Neuronal stem cell (in vitro differentiated cells): ENCODE measurements at regions not wholly inside any gene's neighbourhood (a gene's known extent, or its start where the extent isn't known, plus 50 kb on each side); places are given as distances from the start of the nearest gene placed in this dataset.

Experiments
- DNase-seq: peaks from one replicate; pipeline ENCODE4 v3.0.0-alpha.2; 2013; ENCODE audit warnings: low spot score
- H2AFZ ChIP-seq: one replicate; pipeline ENCODE4 v1.6.1; 2013; ENCODE audit warnings: mild to moderate bottlenecking, low read length, inconsistent platforms
- H2AK5ac ChIP-seq: 2 replicates; pipeline ENCODE4 v1.6.1; 2013; ENCODE audit warnings: low read depth, mild to moderate bottlenecking, inconsistent platforms, low read length, moderate library complexity, mixed read lengths
- H2BK120ac ChIP-seq: 2 replicates; pipeline ENCODE4 v1.6.1; 2013; ENCODE audit warnings: low read depth, mild to moderate bottlenecking, inconsistent platforms, low read length, moderate library complexity, mixed read lengths
- H2BK12ac ChIP-seq: one replicate; pipeline ENCODE4 v1.6.1; 2013; ENCODE audit warnings: low read length, inconsistent platforms
- H2BK15ac ChIP-seq: 2 replicates; pipeline ENCODE4 v1.6.1; 2013; ENCODE audit warnings: mild to moderate bottlenecking, low read length, inconsistent platforms, mixed read lengths
- H2BK5ac ChIP-seq: one replicate; pipeline ENCODE4 v1.6.1; 2013; ENCODE audit warnings: inconsistent platforms, mild to moderate bottlenecking, low read length, moderate library complexity
- H3K14ac ChIP-seq: one replicate; pipeline ENCODE4 v1.6.1; 2013; ENCODE audit warnings: low read length, inconsistent platforms
- H3K18ac ChIP-seq: 2 replicates; pipeline ENCODE4 v1.6.1; 2013; ENCODE audit warnings: low read length, inconsistent platforms
- H3K23ac ChIP-seq: 2 replicates; pipeline ENCODE4 v1.6.1; 2013; ENCODE audit warnings: low read depth, mild to moderate bottlenecking, mixed read lengths, low read length, inconsistent platforms; ENCODE audit not compliant: poor library complexity
- H3K27ac ChIP-seq: replicated peaks from 3 replicates; pipeline ENCODE4 v1.5.1; 2013; ENCODE audit warnings: low read length, inconsistent platforms
- H3K27me3 ChIP-seq, 3 experiments: 2 replicates each; pipeline ENCODE4 v1.6.1; 2013; ENCODE audit warnings: low read length in 3 of 3, mild to moderate bottlenecking in 2 of 3, inconsistent platforms in 1 of 3, low read depth in 1 of 3, mixed read lengths in 1 of 3, moderate library complexity in 1 of 3; ENCODE audit not compliant: control insufficient read depth in 3 of 3, insufficient read depth in 3 of 3
- H3K36me3 ChIP-seq, 2 donors: replicated peaks in 1 of 2; 2 replicates each; pipeline ENCODE4 v1.6.1; 2013; ENCODE audit warnings: low read length in 2 of 2; ENCODE audit not compliant: control insufficient read depth in 2 of 2, insufficient read depth in 2 of 2
- H3K4ac ChIP-seq: 2 replicates; pipeline ENCODE4 v1.6.1; 2013; ENCODE audit warnings: inconsistent platforms, mild to moderate bottlenecking, low read length, moderate library complexity
- H3K4me1 ChIP-seq, 2 donors: 1 replicate in 1 of 2; 2 replicates in 1 of 2; pipeline ENCODE4 v1.6.1; 2013; ENCODE audit warnings: low read length in 2 of 2, low read depth in 1 of 2; ENCODE audit not compliant: control insufficient read depth in 2 of 2, insufficient read depth in 1 of 2
- H3K4me2 ChIP-seq: one replicate; pipeline ENCODE4 v1.6.1; 2013; ENCODE audit warnings: mild to moderate bottlenecking, low read length, inconsistent platforms; ENCODE audit not compliant: insufficient read depth, poor library complexity, severe bottlenecking
- H3K4me3 ChIP-seq, 2 donors: 2 replicates each; pipeline ENCODE4 v1.5.1; 2013; ENCODE audit warnings: low read length in 2 of 2, mild to moderate bottlenecking in 2 of 2, inconsistent platforms in 1 of 2, moderate library complexity in 1 of 2
- H3K79me1 ChIP-seq: one replicate; pipeline ENCODE4 v1.6.1; 2013; ENCODE audit warnings: low read depth, mild to moderate bottlenecking, inconsistent platforms, low read length, moderate library complexity
- H3K9ac ChIP-seq: one replicate; pipeline ENCODE4 v1.6.1; 2013; ENCODE audit warnings: mild to moderate bottlenecking, low read depth, low read length, inconsistent platforms; ENCODE audit not compliant: poor library complexity
- H3K9me3 ChIP-seq, 2 donors: replicated peaks in 1 of 2; 2 replicates each; pipeline versions ENCODE3 to v1.6.1; 2013; ENCODE audit warnings: low read length in 2 of 2, mild to moderate bottlenecking in 2 of 2, inconsistent platforms in 1 of 2, low read depth in 1 of 2, mixed read lengths in 1 of 2, moderate library complexity in 1 of 2; ENCODE audit not compliant: control insufficient read depth in 2 of 2, insufficient read depth in 1 of 2
- H4K8ac ChIP-seq: one replicate; pipeline ENCODE4 v1.6.1; 2013; ENCODE audit warnings: low read depth, mild to moderate bottlenecking, inconsistent platforms, low read length, moderate library complexity
- H4K91ac ChIP-seq: one replicate; pipeline ENCODE4 v1.6.1; 2013; ENCODE audit warnings: low read length, low read depth, mild to moderate bottlenecking, inconsistent platforms; ENCODE audit not compliant: poor library complexity
- WGBS, 2 donors: extraction: QIAGEN DNeasy Blood & Tissue Kit; methylation state at CpG; one replicate each; pipeline ENCODE4 v1.1.7; 2013; ENCODE audit warnings: missing lambda C conversion rate in 2 of 2, mixed read lengths in 1 of 2; ENCODE audit not compliant: insufficient read length in 2 of 2, insufficient replicate concordance in 1 of 2; ENCODE audit errors: extremely low coverage in 2 of 2; 5-methylcytosine and 5-hydroxymethylcytosine counted together

GRCh38 chr12:90816353-90817089 lies 138.5 kb downstream of the CCER1 start:
- no peak overlapping the region for H2BK12ac ChIP-seq
- H4K8ac ChIP-seq = no peak overlapping the region
- no peak overlapping the region for H4K91ac ChIP-seq
- H3K4me1 ChIP-seq = no peaks in the 10 kb centered on the region
- H3K4ac ChIP-seq = no peak overlapping the region
- no peak overlapping the region for H3K18ac ChIP-seq
- no peak overlapping the region for H2AFZ ChIP-seq
- no peaks in the 10 kb centered on the region for H3K36me3 ChIP-seq
- H2BK15ac ChIP-seq = no peak overlapping the region
- no peaks in the 10 kb centered on the region for H3K27me3 ChIP-seq
- H2BK5ac ChIP-seq = no peak overlapping the region
- no peaks in the 10 kb centered on the region for H3K79me1 ChIP-seq
- H3K23ac ChIP-seq = no peak overlapping the region
- no peak for DNase-seq
- no peak overlapping the region for H3K4me2 ChIP-seq
- H3K9me3 ChIP-seq = no peaks in the 10 kb centered on the region
- H3K9ac ChIP-seq = no peak overlapping the region
- WGBS, 2 donors = no CpG with 5 or more reads among the region's 3 CpGs
- H2AK5ac ChIP-seq = no peak overlapping the region
- no peak overlapping the region for H3K14ac ChIP-seq
- no peak overlapping the region for H3K4me3 ChIP-seq
- H2BK120ac ChIP-seq = no peak overlapping the region
- no peak overlapping the region for H3K27ac ChIP-seq

DNA sequence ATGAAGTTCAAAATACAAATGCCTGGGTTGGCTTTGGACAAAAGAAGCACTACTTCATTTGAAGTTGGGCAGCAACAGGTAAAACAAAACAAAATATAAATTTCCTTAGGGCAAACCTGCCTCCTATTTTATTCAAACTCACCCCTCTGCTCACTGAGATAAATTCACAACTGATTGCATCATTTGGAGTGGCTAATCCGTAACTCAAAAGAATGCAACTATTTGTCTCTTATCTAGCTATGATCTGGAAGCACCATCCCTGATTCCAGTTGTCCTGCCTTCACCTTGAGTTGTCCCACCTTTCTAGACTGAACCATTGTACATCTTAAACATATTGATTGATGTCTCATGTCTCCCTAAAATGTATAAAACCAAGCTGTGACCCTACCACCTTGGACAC lies 145.0 kb downstream of the CCER1 start:
- no peak overlapping the region for H3K14ac ChIP-seq
- no peak overlapping the region for H3K4me3 ChIP-seq
- H3K4ac ChIP-seq = no peak overlapping the region
- H2BK120ac ChIP-seq = no peak overlapping the region
- no peak overlapping the region for H2AFZ ChIP-seq
- H3K18ac ChIP-seq = no peak overlapping the region
- no peak overlapping the region for H3K4me2 ChIP-seq
- no peak overlapping the region for H3K23ac ChIP-seq
- no peaks in the 10 kb centered on the region for H3K4me1 ChIP-seq
- H3K27me3 ChIP-seq = no peaks in the 10 kb centered on the region
- H2BK15ac ChIP-seq = no peak overlapping the region
- no peak overlapping the region for H2BK12ac ChIP-seq
- no peaks in the 10 kb centered on the region for H3K9me3 ChIP-seq
- DNase-seq = no peak
- WGBS, 2 donors = no CpG with 5 or more reads among the region's 1 CpG
- no peak overlapping the region for H3K27ac ChIP-seq
- no peak overlapping the region for H4K91ac ChIP-seq
- H4K8ac ChIP-seq = no peak overlapping the region
- no peak overlapping the region for H3K9ac ChIP-seq
- no peak overlapping the region for H2AK5ac ChIP-seq
- H3K79me1 ChIP-seq = no peaks in the 10 kb centered on the region
- H2BK5ac ChIP-seq = no peak overlapping the region
- H3K36me3 ChIP-seq = no peaks in the 10 kb centered on the region

GRCh38 chr12:90808568-90808967 lies 146.4 kb downstream of the CCER1 start:
- H4K91ac ChIP-seq = no peak overlapping the region
- H3K4me1 ChIP-seq = no peaks in the 10 kb centered on the region
- no peak overlapping the region for H2BK5ac ChIP-seq
- H2AFZ ChIP-seq = no peak overlapping the region
- H2BK120ac ChIP-seq = no peak overlapping the region
- no peak overlapping the region for H3K23ac ChIP-seq
- WGBS, 2 donors = no CpG with 5 or more reads among the region's 3 CpGs
- no peak overlapping the region for H3K4me2 ChIP-seq
- H2BK12ac ChIP-seq = no peak overlapping the region
- H3K27me3 ChIP-seq = no peaks in the 10 kb centered on the region
- no peak overlapping the region for H3K14ac ChIP-seq
- H3K79me1 ChIP-seq = no peaks in the 10 kb centered on the region
- H3K36me3 ChIP-seq = no peaks in the 10 kb centered on the region
- no peak overlapping the region for H4K8ac ChIP-seq
- H2BK15ac ChIP-seq = no peak overlapping the region
- DNase-seq = no peak
- no peak overlapping the region for H3K27ac ChIP-seq
- no peak overlapping the region for H3K4ac ChIP-seq
- H3K18ac ChIP-seq = no peak overlapping the region
- no peak overlapping the region for H3K9ac ChIP-seq
- H3K4me3 ChIP-seq = no peak overlapping the region
- no peak overlapping the region for H2AK5ac ChIP-seq
- H3K9me3 ChIP-seq = no peaks in the 10 kb centered on the region

DNA sequence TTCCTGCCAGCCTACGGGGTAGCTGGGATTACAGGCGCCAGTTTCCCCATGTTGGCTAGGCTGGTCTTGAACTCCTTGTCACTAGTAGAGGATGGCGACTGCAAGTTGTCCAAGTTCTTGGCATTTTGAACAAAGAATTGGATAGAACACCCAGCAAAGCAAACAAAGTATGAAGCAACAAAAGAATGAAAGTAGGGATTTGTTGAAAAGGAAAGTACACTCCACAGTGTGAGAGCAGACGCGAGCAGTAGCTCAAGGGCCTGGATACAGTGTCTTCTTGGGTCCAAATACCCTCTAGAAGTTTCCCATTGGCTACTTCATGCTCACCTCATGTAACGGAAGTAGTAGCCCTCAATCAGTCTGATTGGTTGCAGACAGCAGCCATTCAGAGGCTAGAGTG lies 152.2 kb downstream of the CCER1 start:
- Histone ChIP-seq H3K27me3 (no peaks in the 10 kb centered on the region), H2BK12ac (no peak overlapping the region), H3K36me3 (no peaks in the 10 kb centered on the region), H3K9me3 (no peaks in the 10 kb centered on the region), H2AFZ (no peak overlapping the region), H4K91ac (no peak overlapping the region), H2BK15ac (no peak overlapping the region), H3K27ac (no peak overlapping the region), H3K4me3 (no peak overlapping the region), H3K79me1 (no peaks in the 10 kb centered on the region), H4K8ac (no peak overlapping the region), H3K4ac (no peak overlapping the region), H3K14ac (no peak overlapping the region), H3K18ac (no peak overlapping the region), H3K23ac (no peak overlapping the region), H3K4me2 (no peak overlapping the region), H2BK120ac (no peak overlapping the region), H3K4me1 (no peaks in the 10 kb centered on the region), H3K9ac (no peak overlapping the region), H2BK5ac (no peak overlapping the region), H2AK5ac (no peak overlapping the region)
- no peak for DNase-seq
- no CpG with 5 or more reads among the region's 6 CpGs for WGBS, 2 donors
